Transverse colon (tissue), 3 donors: ENCODE measurements at regions not wholly inside any gene's neighbourhood (a gene's known extent, or its start where the extent isn't known, plus 50 kb on each side); places are given as distances from the start of the nearest gene placed in this dataset.

Source experiments
- POLR2A ChIP-seq: fragments of 450-650 bp; IDR thresholded peaks from one replicate; pipeline ENCODE4 v1.6.1; 2016; ENCODE audit warnings: antibody characterized with exemption, mild to moderate bottlenecking, moderate library complexity
- POLR2AphosphoS5 ChIP-seq, 3 donors: sonication (generic); formaldehyde crosslinking; IDR thresholded peaks; one replicate each; pipeline ENCODE4 v1.6.1; 2016; ENCODE audit warnings: antibody characterized with exemption in 3 of 3

- no peak for TF ChIP-seq POLR2AphosphoS5 (IDR thresholded peaks at IDR 0.05)
- no peak for TF ChIP-seq POLR2A
These were observed 258.2 kb downstream of the BRD1 start for GRCh38 chr22:49569286-49570031.
